GM18909 (cell line): ENCODE measurements at regions not wholly inside any gene's neighbourhood (a gene's known extent, or its start where the extent isn't known, plus 50 kb on each side); places are given as distances from the start of the nearest gene placed in this dataset.

Experiments used
- ATAC-seq: cut with Tn5 transposase; IDR thresholded peaks from one replicate; pipeline ENCODE4 v1.9.1; 2021; ENCODE audit warnings: mild to moderate bottlenecking; ENCODE audit not compliant: unreplicated experiment, poor library complexity

DNA sequence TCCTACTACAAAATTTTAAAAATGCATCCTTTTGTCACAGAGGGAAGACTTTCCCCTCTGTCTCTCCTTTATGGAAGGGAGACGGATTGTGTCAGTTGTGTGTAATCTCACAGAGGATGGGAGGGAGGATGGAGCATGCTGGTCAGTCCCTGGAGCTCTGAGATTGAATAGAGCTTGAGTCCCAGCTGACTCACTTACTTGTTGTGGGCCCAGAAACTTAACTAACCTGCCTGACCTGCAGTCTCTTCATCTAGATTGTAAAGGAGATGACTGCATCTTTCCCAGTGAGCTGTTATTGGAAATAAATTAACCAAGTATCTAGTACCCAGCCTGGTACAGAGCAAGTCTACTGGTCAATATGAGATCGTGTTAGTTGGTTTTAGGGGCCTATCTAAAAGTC is 77.9 kb upstream of the ADO start:
- ATAC-seq: no peak

DNA sequence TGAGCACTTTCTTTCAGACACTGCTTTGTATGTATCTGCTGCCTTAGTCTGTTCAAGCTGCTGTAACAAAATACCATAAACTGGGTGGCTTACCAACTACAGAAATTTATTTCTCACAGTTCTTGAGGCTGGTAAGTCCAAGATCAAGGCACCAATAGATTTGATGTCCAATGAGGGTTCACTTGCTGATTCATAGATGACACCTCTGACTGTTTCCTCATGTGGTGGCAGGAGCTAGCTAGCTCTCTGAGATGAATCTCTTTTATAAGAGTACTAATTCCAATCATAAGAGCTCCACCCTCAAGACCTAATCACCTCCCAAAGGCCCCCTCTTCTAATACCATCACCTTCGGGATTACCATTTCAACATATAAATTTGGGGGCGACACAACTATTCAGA is 76.6 kb upstream of the ADO start:
- no peak for ATAC-seq

DNA sequence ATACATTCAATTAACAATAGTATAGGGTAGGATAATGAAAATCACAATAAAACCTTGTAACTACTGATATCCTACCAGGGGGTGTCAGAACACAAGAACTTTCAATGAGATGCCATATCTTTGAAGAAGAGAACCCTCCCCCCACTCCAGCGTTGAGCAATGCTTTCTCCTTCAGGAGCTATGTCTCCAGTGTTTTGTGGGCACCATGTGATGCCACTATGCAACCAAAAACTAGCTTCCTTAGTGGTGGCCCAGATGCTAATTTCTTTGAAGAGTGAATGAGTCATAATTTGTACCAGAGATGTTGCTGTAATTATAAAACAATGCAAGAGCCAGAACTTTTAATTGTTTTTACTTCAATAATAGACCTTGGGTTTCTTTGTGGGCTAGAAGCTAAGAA is 76.0 kb upstream of the ADO start:
- no peak for ATAC-seq

DNA sequence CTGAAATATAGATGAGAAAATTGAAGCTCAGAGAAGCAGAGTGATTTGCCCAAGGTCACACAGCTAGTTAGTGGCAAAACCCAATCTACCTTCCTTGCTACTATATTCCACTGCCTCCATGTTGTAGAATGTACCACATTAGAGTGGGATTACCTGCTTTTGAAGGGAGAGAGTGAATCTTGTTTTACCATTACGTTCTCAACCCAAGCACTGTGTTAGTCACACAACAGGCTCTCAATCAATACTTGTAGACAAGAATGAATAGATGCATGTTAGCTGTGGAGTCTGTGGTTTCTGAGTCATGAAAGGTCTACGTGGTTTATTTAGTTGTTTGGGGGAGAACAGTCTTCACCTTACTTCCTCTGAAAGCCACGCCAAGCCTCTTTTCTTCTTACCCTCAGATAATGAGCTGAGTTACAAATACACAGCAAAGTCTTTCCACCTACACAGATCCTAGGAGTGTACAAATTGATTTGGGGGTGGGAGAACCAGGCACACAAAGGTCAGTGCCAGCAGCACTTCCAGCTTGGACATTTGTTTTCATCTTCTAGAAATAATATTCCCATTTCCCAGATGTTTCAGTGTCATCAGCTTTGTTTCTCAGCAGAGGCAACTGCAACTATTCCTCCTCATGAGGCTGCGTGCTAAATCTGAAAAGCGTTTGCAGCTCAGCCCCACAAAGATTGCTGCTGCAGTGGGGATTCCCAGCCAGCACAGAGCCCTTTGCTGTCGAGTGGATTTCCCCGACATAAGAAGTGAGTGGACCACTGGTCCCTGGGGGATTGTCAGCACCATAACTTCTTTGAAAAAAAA is 71.5 kb upstream of the ADO start:
- ATAC-seq: peak; percentile 75

DNA sequence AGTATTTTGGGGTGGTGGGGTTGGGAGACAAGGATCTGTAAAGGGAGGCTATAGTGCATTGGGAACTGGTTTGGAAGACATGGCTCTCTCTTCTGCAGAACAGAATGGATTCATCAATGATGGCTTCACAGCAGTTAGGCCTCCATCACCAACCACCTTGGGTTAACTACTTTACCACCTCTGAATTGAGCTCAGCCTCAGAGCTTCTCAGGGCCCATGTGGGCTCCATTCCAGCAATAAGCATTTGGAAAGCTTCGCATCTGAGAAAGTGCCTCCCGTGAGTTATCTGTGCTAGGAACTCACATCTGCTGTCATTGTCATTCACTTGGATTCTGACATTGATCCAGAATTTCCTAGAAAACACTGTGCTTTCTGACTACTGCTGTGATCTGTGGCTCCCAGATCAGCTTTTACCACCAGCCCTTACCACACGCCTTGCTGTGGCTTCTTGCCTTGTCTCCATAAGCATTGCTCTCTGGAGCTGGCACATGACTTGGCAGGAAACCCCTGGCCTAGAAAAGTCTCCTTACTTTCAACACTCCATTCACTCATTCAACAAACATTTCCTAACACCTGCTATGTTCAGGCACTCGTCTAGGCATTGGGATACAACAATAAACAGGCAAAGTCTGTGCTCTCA is 70.7 kb upstream of the ADO start:
- no peak for ATAC-seq

DNA sequence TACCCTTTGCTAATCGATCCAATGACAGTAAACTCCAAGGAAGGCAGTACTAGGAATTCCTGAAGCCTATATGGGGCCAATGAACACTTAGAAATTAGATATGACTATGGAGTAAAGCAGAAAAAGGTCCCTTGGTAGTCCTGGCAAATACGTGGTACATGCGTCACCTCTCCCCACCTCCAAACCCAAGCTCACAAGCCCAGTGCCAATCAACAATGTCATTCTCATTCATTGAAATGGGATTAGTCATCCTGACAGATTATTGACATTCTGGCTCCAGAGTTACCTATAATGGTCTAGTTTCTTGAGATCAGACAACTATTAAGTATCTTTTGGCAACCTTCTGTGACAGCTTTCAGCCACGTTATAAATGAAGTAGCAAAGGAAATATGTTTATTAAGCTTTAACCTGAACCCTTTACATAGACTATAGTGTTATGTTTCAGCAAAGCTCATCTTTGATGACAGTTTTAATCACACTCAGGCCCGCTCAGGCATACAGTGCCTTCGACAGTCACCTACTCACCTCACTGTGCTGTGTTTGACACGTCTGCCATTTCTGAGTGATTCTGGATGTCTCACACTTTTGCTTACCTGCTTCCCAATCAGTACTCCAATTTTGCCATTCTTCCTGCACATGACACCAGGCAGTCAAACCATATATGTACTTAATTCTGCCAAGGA is 69.6 kb upstream of the ADO start:
- ATAC-seq: no peak

DNA sequence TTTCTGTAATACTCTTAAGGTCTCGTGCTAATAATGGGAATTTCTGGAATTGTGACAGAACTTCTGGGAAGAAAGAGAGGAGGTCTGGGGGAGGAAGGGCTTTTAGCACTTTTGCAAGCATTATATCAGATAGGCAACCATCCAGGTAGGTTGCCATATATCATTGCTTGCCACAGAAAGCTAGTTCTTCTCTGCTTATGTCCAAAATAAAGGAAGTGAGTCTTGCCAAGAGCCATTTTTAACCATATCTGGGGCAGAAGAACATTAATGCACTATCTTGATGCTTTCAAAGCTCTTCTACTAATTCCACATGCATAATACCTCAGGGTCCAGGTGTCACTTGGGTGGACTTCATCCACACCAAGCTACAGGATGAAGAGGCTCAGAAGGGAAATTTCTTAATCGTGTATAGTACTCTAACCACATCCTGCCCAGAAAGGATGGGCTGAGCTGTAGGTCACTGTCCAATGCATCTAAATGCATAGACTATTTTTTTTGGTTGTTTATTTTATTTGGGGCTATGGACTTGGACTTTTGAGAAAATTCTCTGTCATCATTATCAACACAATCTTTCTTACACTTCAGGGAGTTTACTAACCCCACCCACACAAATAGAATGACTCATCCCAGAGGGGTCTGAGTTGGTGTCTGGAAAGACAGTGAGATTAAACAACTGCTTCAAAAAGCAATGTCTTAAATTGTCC is 68.9 kb upstream of the ADO start:
- ATAC-seq: peak; percentile 66

DNA sequence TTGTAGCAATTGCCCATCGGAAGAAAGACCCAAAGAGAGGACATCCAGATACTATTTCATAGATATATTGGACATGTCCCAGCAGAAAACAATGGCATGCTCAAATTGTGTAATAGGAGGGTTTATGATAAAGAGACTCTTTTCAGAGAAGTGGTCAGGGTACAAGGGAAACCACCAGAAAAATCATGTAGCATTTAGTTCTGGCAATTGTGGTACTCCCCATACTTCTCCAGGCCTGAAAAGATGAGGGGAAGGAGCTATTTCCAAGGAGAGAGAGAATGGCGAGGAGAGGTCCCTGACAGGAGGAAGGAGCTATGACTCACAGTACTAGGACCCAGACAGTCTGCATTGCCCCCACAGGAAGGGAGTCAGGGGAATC is 68.4 kb upstream of the ADO start:
- ATAC-seq: no peak

DNA sequence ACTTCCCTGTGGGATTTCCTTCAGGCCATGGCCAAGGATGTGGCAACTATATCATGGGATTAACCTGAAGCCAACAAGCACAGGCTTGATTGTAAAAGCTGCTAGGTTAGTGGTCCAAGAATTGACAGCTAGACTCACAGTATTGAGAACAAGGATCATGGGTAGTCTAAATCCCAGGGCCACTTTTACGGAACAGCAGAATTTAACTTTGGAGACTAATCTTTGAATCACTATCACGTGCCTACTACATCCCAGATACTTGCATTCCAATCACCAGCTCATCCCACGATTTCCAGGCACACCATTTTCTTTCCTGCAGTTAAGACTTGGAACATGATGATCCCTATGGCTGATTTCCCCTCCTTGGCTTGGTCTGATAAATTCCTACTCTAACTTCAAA is 65.6 kb upstream of the ADO start:
- ATAC-seq: no peak

DNA sequence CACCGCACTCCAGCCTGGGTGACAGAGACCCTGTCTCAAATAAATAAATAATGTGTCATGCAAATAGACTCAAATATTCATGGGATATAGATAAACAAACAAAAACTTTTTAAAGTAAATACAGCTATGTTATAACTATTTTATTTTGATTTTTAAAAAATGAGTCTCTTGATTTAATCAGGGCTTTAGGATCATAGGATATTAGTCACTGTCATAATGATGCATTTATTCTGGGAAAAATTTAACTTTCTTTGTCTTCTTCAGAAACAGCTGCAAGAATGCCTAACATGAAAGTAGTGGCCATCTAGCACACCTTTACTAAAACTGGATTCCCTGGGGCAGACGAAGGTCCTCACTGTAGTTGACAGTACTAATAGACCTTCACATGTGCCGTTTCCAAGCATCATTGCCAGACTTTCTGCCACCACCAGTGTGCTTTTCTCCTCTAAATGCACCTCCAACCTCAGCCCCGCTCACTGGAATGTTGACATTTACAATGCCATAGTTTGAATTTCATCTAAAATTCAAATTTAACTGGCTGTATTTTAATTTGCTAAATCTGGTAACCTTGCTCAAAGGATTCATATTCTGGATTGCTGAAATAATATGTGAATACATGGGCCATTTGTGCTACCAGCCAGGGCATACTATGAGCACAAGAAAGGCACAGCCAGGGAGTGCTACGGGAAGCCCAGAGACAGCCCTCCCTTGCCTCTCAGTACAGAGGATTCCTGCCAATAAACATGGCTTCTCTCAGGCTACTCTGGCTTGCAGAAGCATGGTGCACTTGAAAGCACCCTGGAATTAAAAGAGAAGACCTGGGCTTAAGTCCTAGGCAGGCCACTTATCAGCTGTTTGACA is 63.4 kb upstream of the ADO start:
- ATAC-seq: no peak

DNA sequence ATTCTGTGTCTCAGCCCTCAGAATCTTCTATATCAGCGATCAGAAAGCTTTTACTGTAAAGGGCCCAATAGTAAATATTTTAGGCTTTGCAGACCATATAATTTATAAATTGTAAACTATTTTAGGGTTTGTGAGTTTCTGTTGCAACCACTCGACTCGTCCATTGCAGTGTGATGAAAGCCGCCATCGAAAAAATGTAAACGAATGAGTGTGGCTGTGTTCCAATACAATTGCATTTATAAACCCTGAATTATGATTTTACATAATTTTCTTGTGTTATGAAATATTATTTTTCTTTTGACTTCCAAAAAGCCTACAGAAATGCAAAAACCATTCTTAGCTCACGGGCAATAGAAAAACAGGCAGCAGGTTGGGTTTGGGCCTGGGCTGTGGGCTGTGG is 62.5 kb upstream of the ADO start:
- ATAC-seq: no peak

DNA sequence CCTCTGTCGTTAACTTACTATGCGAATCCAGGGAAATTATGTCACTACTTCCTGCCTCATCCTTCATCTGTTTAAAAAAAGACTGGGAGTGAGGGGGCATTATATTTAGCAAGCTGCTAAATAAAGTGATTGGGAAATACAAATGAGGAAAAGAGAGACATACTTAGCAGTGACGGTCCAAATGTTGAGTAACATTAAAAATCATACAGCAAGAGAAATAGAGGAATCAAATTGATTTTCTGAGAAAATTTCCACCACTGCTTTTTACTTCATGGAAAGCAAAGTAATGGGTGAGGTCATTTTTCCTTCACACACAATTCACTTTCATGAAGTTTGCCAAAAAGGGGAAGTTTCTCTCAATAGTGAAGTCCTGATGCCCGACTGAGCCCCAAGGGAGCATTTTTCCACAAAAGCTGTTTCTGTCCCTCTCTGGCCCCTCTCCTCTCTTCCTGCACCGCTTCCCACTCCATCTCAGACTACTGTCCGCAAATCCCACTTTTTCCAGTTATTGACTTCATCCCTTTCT is 61.9 kb upstream of the ADO start:
- ATAC-seq: no peak

DNA sequence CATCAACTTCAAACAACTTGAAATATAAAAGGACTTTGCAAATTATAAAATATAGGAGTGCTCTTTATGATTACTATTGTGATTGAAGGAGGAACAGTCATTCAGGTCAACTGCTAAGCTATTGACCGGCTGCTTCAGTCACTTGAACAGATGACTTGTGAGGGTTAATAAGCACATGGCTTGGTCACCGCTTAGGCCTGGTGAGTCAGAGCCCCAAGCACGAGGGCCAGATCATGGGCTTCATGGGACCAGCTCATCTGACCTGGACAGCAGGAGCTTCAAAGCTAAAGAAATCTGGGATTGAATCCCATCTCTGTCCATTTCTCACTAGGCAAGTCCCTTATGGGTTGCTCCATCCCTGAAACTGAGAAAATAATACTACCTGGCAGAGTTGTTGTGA is 60.4 kb upstream of the ADO start:
- no peak for ATAC-seq

DNA sequence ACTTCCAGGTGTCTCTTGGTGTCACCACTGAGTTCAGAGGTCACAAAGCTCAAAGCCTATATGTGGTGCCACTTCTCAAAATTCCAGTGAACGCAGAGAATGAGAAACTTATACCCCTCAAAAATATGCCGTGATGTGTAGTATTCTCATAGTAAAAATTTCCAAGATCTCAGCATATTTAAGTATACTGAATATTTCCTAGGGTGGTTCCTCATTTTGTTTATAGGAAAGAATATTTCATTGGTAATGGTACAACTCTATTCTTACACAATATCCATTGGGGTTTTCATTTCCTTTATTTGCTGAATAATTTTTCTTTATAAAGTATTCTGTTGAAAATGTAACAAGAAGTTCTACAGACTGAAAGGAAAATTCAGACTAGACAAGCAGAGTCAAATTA is 58.9 kb upstream of the ADO start:
- ATAC-seq: no peak

DNA sequence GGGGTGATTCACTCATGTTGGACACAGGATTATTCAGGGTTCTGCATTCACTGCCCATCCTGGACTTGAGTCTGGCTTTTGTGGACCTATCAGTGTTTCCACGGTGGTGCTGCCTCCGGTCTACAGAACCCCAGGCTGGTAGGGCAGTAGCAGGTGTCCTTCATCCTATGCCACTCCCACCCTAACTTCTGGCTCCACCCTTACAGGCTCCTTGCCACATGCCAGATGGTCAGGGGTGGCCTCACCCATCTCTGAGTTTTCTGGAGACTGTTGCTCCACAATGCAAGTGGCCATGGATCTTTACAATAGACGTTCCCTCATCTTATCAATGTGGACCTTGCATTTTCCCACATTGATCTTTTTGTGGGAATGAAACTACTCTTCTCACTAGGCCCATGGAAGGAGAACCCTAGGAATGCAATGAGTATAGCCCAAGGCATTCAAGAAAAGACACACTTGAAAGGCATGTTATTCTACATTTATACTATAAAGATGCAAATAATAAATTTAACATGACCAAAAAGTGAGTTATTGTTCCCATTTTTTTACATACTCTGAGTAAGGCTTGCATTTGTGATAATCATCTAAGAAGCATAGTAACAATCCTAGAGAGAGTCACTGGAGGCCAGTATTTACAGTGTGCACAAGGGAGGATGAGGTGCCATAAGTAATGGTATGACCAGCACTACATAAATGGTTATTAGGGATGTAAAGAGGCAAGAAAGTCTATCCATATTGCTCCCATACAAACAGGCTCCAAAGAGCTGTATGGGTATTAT is 57.4 kb upstream of the ADO start:
- no peak for ATAC-seq

DNA sequence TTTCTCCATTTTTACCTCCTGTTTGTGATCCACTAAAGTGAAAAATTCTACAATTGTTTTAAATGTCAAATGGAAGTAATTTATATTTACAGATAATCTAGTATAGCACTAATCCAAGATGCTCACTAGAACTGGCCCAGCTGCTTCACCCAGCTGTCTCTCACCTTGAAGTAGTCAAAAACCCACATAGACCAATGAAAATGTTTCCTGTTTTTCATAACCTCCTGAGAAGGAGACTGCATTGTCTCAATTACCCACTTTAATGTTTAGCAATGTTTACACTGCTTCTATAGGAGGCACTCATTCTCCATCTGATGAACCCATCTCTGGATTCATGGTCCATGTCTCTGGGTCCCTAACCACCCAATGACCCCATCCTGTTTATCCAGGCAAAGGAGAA is 56.1 kb upstream of the ADO start:
- no peak for ATAC-seq

DNA sequence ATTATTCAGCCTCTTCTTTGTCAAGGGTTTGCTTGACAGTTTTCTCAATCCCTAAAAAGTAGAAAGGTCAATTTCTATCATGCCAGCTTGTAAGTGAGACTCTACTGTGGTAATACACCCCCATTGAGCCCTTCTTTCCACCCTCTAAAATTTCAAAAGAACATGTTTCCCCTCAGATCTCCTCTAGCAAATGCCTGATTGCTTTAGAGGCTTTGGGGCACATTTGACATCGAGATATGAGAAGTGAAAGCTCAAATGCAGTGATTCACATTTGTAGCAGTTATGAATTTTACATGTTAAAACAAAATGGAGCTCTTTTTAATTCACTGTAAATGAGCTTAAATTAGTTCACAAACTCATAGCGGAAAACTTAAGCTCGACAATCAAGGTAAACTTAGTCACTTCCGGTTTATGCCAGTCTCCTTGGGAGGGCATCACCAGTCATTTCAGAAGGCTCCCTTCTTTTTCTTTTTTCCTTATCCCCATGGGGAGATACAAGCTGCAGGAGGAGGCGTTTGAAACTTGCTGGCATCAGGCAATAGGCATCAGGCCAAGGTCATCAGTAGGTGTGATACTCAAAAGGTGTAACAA is 55.3 kb upstream of the ADO start:
- no peak for ATAC-seq
